Myocyte (in vitro differentiated cells): ENCODE measurements at regions not wholly inside any gene's neighbourhood (a gene's known extent, or its start where the extent isn't known, plus 50 kb on each side); places are given as distances from the start of the nearest gene placed in this dataset.

Experiments
- DNase-seq: peaks from one replicate; pipeline ENCODE4 v3.0.0-alpha.2; 2012; ENCODE audit warnings: low read depth

DNA sequence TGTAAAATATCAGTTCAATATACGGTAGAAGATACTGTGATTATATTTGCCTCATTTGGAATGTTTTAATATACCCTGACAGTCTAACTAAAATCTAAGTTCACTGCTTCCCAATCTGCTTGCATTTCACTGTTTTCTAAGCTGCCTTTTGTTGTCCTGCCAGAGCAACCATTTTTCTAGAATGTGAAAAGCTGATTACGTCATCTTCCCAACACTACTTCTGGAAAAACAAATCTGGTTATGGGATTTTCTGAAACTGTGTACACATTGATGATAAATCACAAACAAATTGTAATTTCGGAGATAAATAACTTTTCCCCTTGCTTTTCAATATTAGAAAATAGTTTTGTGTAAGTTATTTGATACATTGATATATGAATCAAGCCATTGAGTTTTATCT, 1529.0 kb downstream of the CDH11 start:
- DNase-seq, result no peak

DNA sequence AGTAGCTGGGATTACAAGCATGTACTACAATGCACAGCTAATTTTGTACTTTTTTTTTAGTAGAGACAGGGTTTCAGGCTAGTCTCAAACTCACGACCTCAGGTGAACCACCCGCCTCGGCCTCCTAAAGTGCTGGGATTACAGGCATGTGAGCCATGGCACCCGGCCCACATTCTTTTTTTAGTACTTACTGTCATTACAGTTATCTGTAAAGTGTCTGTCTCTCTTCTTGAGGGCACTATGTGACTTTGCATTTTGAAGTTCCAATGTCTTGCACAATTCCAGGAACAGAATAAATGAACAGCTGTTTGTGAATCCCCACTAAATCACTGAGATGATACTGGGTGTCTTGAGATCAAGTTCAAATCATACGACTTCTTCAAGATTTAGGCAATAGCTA, 1540.3 kb downstream of the CDH11 start:
- DNase-seq, result no peak

- no peak for DNase-seq
Measured at GRCh38 chr16:63578791-63579190, 1542.6 kb upstream of the CDH8 start.

DNA sequence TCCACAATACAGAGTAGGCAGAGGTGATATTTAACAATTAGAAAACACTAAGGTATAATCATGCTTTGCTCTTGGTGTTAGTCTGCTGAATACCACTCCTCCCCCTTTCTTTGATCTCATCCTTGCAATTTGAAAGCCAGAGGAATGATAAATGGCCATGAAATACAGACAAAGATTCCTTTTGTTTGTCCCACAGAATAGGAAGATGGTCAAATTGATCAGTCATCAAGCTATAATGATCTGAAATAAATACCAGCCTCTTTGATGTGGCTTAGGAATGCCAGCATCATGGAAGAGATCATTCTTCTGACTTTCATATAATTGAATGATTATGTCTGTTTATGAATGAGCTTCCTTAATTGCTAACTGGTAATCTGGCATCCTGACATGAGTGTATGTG, 1541.7 kb upstream of the CDH8 start:
- no peak for DNase-seq

DNA sequence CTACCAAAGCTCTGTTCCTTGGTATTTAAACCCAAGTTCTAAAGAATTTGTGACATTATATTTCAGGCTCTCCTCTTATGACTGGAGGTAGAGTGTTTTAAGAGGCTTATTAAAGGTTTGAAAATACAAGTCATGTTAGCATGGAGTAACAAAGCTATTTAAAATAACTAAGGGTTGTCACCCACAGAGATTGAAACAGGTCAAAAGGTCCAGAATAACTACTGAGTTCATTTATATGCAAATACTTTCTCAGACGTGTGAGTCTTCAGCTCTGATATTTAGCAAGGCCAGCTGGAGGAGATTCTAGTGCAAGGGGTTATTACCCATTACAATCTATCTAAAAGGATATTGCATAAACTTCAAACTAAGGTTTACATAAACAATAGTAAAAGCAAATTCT, 1538.8 kb upstream of the CDH8 start:
- DNase-seq, result no peak

- no peak for DNase-seq
Measured at GRCh38 chr16:63568164-63568563, 1531.9 kb upstream of the CDH8 start.

DNA sequence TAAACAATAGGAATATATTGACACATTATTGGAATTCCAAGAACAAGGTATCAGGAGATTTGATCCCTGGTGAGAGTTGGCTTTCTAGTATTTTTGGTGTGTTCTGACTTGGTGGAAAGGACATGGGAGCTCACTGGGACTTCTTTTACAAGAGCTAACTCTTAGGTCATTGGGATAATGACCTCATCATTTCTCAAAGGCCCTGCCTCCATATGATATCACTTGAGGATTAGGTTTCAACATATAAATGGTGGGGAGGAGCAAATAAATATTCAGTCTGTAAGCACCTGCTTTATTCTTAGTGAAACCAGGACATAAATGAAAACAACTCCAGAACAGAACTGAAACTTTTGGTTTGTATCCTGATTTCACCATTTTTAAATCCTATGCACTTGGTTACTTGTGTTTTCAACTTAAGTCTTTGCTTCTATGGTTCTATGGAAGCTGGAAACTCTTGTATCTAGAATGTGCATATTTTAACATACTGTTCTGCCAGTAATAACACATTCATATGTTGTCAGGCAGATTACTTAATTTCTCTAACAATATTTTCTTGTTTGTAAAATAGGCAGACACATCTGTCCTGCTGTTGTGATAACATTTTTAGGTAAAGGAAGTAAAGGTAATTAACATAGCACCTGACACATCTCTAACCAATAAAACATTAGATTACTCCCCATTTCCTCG, 1527.7 kb upstream of the CDH8 start:
- no peak for DNase-seq

GRCh38 chr16:63553980-63554379, 1517.7 kb upstream of the CDH8 start:
- DNase-seq, result no peak

DNA sequence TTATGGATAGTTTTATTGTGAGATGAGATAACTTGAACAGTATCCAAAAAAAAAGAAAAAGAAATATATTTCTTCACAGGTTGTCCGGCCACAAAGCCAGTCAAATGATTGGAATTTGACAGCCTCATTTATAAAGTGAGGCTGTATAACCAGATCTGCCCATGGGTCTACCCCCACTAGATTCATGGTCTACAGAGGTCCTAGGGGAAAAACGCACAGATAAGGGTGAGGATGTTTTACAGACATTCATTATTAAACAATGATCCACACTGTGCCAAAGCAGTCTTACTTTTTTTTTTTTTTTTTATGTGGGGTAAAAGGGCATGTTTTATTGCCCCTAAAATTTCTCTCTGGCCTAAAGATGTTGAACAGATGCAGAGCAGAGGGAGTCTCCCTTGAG, 1503.0 kb upstream of the CDH8 start:
- no peak for DNase-seq

GRCh38 chr16:63530974-63531373, 1494.7 kb upstream of the CDH8 start:
- DNase-seq, result no peak

GRCh38 chr16:63530208-63530607, 1494.0 kb upstream of the CDH8 start:
- no peak for DNase-seq

GRCh38 chr16:63527404-63527803, 1491.2 kb upstream of the CDH8 start:
- no peak for DNase-seq

GRCh38 chr16:63516394-63516793, 1480.2 kb upstream of the CDH8 start:
- DNase-seq, result no peak

- DNase-seq, result no peak
Measured at GRCh38 chr16:63512910-63513309, 1476.7 kb upstream of the CDH8 start.

DNA sequence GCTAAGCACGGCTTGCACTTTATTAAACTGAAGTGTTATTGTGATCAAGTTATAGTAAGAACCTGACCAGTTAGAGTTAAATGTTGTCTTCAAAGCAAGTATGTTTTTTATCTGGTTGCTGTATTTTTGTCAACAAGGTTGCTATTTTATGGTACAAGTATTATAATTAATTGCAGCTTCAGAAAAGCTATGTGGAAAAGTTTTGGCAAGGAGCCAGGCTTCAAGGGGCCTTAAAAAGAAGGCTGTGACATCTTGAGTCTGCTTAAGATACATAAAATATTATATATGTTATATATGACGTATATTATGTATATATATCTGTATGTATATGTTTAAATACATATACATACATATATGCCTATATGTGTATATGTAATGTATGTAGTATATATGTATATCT, 1461.2 kb upstream of the CDH8 start:
- DNase-seq, result no peak

DNA sequence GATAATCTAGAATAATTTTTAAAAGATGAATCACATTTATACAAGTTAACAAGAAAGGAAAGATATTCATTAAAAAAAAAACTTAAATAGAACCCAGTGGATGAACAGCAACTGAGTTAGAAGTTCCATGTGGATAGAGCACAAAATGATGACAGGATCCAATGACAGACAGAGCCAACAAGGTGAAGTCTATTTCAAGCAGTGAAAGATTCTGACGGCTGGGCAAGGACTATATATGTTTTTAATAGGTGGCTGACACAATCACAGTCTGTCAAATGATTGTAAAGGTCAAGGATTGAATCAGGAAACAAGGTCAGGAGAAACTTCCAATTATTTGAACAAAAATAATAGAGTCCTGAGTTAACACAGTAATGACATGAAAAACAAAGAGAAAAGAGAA, 1460.0 kb upstream of the CDH8 start:
- DNase-seq, result no peak

GRCh38 chr16:63488955-63489354, 1452.7 kb upstream of the CDH8 start:
- DNase-seq, result no peak

GRCh38 chr16:63481060-63481459, 1444.8 kb upstream of the CDH8 start:
- DNase-seq, result no peak

GRCh38 chr16:63473725-63474124, 1437.5 kb upstream of the CDH8 start:
- DNase-seq, result no peak

DNA sequence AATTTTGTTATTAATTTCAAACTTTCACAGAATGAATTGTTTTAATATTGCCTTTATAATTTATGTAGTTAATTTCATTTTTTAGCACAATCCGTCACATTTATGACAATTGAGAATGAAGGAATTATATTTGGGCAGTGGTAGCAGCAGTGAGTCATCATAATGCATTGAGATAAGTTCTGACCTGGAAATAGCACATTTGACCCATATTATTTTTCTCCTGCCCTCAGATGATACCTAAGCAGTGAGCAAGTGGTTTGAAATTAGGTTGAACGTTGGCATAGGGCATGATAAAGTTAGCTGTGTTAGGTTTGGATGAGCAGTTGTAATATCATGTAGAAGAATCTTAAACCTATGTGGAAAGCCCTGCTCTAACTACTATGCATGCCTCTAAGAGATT, 1431.3 kb upstream of the CDH8 start:
- DNase-seq, result no peak

- DNase-seq, result no peak
Measured at GRCh38 chr16:63462316-63462715, 1426.1 kb upstream of the CDH8 start.

DNA sequence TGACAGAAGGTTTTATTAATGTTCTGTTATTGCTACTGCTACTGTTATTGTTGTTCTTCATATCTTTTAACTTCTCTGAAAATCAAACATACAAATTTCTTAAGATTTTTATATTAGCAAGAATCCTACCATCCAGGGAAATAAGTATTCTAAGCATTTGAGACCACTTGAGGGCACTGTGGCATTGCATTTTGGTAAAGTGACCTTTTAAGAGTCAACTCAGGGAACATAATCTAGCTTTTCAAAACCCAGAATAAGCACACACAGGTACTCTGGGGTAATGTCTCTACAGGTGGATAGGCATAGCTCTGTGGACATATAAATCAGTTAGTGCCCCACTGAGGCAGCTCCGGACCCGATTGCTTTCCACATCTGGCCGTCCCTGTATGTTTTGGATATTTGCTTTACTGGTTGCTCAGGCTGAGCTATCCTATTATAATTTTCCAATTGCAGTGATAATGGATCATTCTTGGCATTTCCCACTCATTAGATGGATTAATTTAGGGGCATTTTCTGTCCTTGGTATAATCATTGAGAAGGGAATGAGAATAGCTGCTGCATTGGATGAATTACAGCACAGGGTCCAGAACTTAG, 1425.1 kb upstream of the CDH8 start:
- peak; percentile 21 for DNase-seq

GRCh38 chr16:63458846-63459245, 1422.6 kb upstream of the CDH8 start:
- no peak for DNase-seq

DNA sequence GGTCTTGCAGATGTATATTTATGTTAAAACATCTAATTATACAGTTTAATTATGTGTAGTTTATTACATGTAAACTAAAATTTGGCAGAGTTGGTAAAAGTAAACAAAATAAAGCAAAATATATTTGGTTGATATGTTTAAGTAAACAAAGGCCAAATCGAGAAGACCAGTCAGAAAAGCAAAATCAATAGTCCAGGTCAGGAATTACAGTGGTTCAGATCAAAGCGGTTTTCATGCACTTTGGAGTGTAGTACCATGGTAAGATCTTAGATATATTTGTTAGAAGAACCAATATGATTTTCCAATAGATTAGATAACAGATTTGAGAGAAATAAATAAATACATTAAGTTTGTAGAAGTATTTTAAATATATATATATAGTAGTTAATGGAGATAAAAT, 1421.6 kb upstream of the CDH8 start:
- DNase-seq, result no peak
